Pancreas (tissue), 10 donors: ENCODE measurements at regions not wholly inside any gene's neighbourhood (a gene's known extent, or its start where the extent isn't known, plus 50 kb on each side); places are given as distances from the start of the nearest gene placed in this dataset.

Experiments used
- ATAC-seq, 4 donors: fragments of 200-7000 bp; cut with Tn5 transposase; one replicate each; pipeline versions ENCODE4 v1.8.0 to v1.9.1; 2020; ENCODE audit warnings: mild to moderate bottlenecking in 4 of 4, moderate library complexity in 4 of 4
- DNase-seq, 6 donors: peaks; one replicate each; pipeline ENCODE4 v3.0.0-alpha.2; 2020
- FAIRE-seq: peaks from 2 replicates; lab custom pipeline; 2012; peaks lifted over from hg19 to GRCh38; lab: Jason Lieb, UNC
- H3K27ac ChIP-seq, 4 donors: fragments of 200-600 bp; sonication (generic); 1 replicate in 3 of 4; 2 replicates in 1 of 4; pipeline versions ENCODE4 v1.5.0 to v1.8.0; 2020
- H3K27me3 ChIP-seq, 4 donors: fragments of 200-600 bp; one replicate each; pipeline ENCODE4 v1.8.0; 2021
- H3K36me3 ChIP-seq, 3 donors: fragments of 200-600 bp; sonication (generic) in 1 of 3; one replicate each; pipeline versions ENCODE4 v1.5.0 to v1.8.0; 2020 to 2021
- H3K4me1 ChIP-seq, 3 donors: fragments of 200-600 bp; one replicate each; pipeline ENCODE4 v1.8.0; 2021
- H3K4me3 ChIP-seq, 4 donors: fragments of 200-600 bp; sonication (generic) in 2 of 4; one replicate each; pipeline versions ENCODE4 v1.5.0 to v1.8.0; 2020 to 2021
- H3K9me3 ChIP-seq, 4 donors: fragments of 200-600 bp; one replicate each; pipeline ENCODE4 v1.8.0; 2021
- WGBS, 2 donors: extraction: QIAGEN DNeasy Blood & Tissue Kit; methylation state at CpG; one replicate each; pipeline ENCODE4 v1.1.7; 2013; 5-methylcytosine and 5-hydroxymethylcytosine counted together
- intact Hi-C, 3 donors: fragments of 100-400 bp; cut with DNase I; formaldehyde crosslinking; loops; one replicate each; pipeline versions ENCODE4 v1.11.1 to v1.14.2; 2022
- TF ChIP-seq, protein P1 (sequence below), 4 donors: fragments of 200-600 bp; sonication (generic) in 3 of 4; IDR thresholded peaks; one replicate each; pipeline versions ENCODE4 v1.5.0 to v1.8.0; 2021; ENCODE audit warnings: antibody characterized with exemption in 4 of 4
- donor health status: healthy with polysubstance abuse.
- donor health status: DM: no; HTN: no; CAD: no; lungs with moderate emphysema.
- donor health status: DM: no; HTN: no; CAD: no.
- donor health status: control.
- donor health status: control.
- donor health status: Bipolar disorder and iron deficiency.
- donor health status: DM: yes; HTN: yes; CAD: no.
- donor health status: DM: no; HTN: no; CAD: no.
- donor health status: DM: no; HTN: no; CAD: no.
- donor health status: DM: yes; HTN: yes; CAD: no.

DNA sequence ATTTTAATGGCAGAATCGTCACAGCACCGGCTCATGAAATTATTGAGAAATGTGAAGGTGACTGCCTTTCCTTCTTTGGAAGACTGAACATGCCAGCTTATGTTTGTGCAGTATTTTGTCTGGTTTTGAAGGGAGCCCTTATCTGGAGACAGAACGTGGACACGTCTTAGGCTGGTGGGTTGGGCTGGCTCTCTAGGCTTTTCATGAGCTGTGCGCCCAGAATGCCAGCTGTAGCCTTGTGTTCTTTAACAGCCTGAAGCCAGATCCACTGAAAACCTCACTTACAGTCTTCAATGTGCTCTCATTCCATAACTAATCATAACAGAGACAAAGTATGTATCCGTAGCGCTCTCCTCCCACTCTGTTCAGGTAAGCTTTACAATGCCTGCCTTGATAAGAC is 184.4 kb upstream of the HTR2A start:
- DNase-seq = no peak
- Histone ChIP-seq H3K27ac (no peak overlapping the region), H3K36me3 (no peaks in the 10 kb centered on the region), H3K4me1 (no peaks in the 10 kb centered on the region), H3K9me3 (no peaks in the 10 kb centered on the region), H3K4me3 (no peak overlapping the region), H3K27me3 (no peaks in the 10 kb centered on the region)
- intact Hi-C loops = no loop called here
- 46 to 53% methylated on average over 7 of the region's 7 CpGs for WGBS, 2 donors
- no peak for ATAC-seq
- no peak for FAIRE-seq
- TF ChIP-seq, protein P1, sequence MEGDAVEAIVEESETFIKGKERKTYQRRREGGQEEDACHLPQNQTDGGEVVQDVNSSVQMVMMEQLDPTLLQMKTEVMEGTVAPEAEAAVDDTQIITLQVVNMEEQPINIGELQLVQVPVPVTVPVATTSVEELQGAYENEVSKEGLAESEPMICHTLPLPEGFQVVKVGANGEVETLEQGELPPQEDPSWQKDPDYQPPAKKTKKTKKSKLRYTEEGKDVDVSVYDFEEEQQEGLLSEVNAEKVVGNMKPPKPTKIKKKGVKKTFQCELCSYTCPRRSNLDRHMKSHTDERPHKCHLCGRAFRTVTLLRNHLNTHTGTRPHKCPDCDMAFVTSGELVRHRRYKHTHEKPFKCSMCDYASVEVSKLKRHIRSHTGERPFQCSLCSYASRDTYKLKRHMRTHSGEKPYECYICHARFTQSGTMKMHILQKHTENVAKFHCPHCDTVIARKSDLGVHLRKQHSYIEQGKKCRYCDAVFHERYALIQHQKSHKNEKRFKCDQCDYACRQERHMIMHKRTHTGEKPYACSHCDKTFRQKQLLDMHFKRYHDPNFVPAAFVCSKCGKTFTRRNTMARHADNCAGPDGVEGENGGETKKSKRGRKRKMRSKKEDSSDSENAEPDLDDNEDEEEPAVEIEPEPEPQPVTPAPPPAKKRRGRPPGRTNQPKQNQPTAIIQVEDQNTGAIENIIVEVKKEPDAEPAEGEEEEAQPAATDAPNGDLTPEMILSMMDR (IDR thresholded peaks at IDR 0.05) = no peak

DNA sequence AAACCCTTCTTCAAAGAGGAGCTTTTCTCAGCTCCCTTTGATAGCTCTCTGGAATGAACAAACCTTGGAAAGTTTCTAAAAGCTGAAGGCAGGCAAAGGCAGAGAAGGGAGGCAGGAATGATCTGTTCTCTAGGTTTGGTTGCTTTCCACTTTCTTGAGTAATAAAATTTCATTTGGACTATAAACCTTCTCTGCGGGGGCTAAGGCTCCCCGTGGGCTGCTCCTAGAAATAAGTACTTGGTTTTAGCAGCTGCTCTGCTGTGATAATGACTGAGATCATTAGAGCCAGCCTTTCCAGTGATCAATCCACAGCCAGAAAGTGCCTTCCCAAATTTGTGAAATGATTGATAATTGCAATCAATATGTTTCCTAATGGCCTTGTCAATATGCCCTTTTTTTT is 183.8 kb upstream of the HTR2A start:
- no peaks in the 10 kb centered on the region for H3K36me3 ChIP-seq
- DNase-seq (no peak), FAIRE-seq (no peak), ATAC-seq (no peak)
- no peaks in the 10 kb centered on the region for H3K27me3 ChIP-seq
- intact Hi-C loops = no loop called here
- no peaks in the 10 kb centered on the region for H3K4me1 ChIP-seq
- no peak overlapping the region for H3K4me3 ChIP-seq
- H3K9me3 ChIP-seq = no peaks in the 10 kb centered on the region
- TF ChIP-seq, protein P1 (IDR thresholded peaks at IDR 0.05) = no peak
- WGBS, 2 donors = 67 to 72% methylated on average over 2 of the region's 2 CpGs
- no peak overlapping the region for H3K27ac ChIP-seq

DNA sequence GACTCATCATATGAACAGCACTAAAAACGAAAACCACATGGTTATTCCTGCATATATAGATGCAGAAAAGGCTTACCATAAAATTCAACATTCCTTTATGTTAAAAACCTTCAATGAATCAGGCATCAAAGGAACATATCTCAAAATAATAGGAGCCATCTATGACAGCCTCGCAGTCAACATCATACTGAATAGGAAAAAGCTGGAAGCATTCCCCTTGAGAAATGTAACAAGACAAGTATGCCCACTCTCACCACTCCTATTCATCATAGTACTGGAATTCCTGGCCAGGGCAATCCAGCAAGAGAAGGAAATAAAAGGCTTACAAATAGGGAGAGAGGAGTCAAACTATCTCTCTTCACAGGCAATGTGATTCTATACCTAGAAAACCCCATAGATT is 179.6 kb upstream of the HTR2A start:
- Histone ChIP-seq H3K4me1 (no peaks in the 10 kb centered on the region), H3K9me3 (no peaks in the 10 kb centered on the region), H3K4me3 (no peak overlapping the region), H3K27me3 (no peaks in the 10 kb centered on the region), H3K27ac (no peak overlapping the region), H3K36me3 (no peaks in the 10 kb centered on the region)
- WGBS, 2 donors = 35 to 67% methylated on average over 2 of the region's 2 CpGs
- no peak for DNase-seq
- TF ChIP-seq, protein P1 (IDR thresholded peaks at IDR 0.05) = no peak
- no peak for ATAC-seq
- no peak for FAIRE-seq
- intact Hi-C loops = no loop called here

DNA sequence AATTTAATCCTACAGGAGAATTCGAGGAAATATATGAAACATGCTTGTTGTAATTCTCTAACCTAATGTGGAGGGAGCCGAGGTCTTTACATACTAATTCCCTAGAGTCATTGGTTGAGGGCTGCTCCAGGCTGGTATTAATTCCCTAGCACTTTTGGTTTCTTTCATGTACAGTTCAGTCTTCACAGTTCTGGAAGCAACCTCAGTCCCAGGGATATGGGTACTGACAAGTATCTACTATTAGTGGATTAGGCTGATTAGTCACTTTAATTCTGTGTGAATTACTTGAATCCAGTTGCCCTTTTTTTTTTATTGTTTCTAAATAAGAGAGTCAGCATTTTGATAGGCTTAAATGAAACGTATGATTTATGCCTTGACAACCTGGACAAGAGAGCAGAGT is 172.3 kb upstream of the HTR2A start:
- intact Hi-C loops = no loop called here
- H3K9me3 ChIP-seq = no peaks in the 10 kb centered on the region
- H3K4me1 ChIP-seq = no peaks in the 10 kb centered on the region
- H3K4me3 ChIP-seq = no peak overlapping the region
- ATAC-seq (no peak), FAIRE-seq (no peak), DNase-seq (no peak)
- no peak overlapping the region for H3K27ac ChIP-seq
- no peaks in the 10 kb centered on the region for H3K27me3 ChIP-seq
- 58 to 64% methylated on average over 3 of the region's 3 CpGs for WGBS, 2 donors
- TF ChIP-seq, protein P1 (IDR thresholded peaks at IDR 0.05) = no peak
- H3K36me3 ChIP-seq = no peaks in the 10 kb centered on the region

DNA sequence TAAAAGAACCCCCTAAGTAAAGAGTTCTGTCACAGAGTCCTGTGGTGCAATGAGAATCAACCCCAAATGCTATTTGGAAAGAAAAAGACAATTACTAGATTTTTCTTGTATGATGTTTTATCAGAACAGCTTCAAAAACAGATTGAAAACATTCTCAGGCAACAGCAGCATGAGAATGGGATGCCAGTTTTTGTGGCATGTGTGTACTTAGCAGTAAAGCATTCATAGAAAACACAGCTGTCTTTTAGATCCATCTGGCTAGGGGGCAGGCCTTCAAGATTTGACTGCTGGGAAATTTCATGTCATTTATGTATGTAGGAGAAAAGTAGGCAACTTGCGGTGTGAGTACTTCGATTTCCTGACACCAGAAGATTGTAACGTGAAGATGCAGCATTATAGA is 170.5 kb upstream of the HTR2A start:
- no peak overlapping the region for H3K27ac ChIP-seq
- FAIRE-seq (no peak), ATAC-seq (no peak), DNase-seq (no peak)
- H3K27me3 ChIP-seq = no peaks in the 10 kb centered on the region
- 30 to 34% methylated on average over 3 of the region's 3 CpGs for WGBS, 2 donors
- H3K9me3 ChIP-seq = no peaks in the 10 kb centered on the region
- no peaks in the 10 kb centered on the region for H3K36me3 ChIP-seq
- intact Hi-C loops = no loop called here
- no peak overlapping the region for H3K4me3 ChIP-seq
- no peaks in the 10 kb centered on the region for H3K4me1 ChIP-seq
- TF ChIP-seq, protein P1 (IDR thresholded peaks at IDR 0.05) = no peak
